GM18868 (cell line): ENCODE measurements at regions not wholly inside any gene's neighbourhood (a gene's known extent, or its start where the extent isn't known, plus 50 kb on each side); places are given as distances from the start of the nearest gene placed in this dataset.

Experiments used
- ATAC-seq: cut with Tn5 transposase; IDR thresholded peaks from one replicate; pipeline ENCODE4 v1.9.1; 2021; ENCODE audit warnings: mild to moderate bottlenecking, moderate library complexity; ENCODE audit not compliant: unreplicated experiment

- no peak for ATAC-seq
Observed at GRCh38 chr2:125837611-125838010, 818.3 kb upstream of the GYPC start.

GRCh38 chr2:125839945-125840344, 816.0 kb upstream of the GYPC start:
- ATAC-seq, result no peak

GRCh38 chr2:125842041-125842440, 813.9 kb upstream of the GYPC start:
- no peak for ATAC-seq

GRCh38 chr2:125850541-125850940, 805.4 kb upstream of the GYPC start:
- no peak for ATAC-seq

GRCh38 chr2:125852364-125852763, 803.6 kb upstream of the GYPC start:
- ATAC-seq, result no peak

GRCh38 chr2:125853626-125854025, 802.3 kb upstream of the GYPC start:
- ATAC-seq, result no peak

GRCh38 chr2:125855204-125855603, 800.8 kb upstream of the GYPC start:
- no peak for ATAC-seq

- no peak for ATAC-seq
Observed at GRCh38 chr2:125857971-125858794, 797.8 kb upstream of the GYPC start.

- ATAC-seq, result no peak
Observed at GRCh38 chr2:125861461-125861860, 794.5 kb upstream of the GYPC start.

GRCh38 chr2:125867908-125868307, 788.0 kb upstream of the GYPC start:
- ATAC-seq, result no peak

GRCh38 chr2:125870264-125870663, 785.7 kb upstream of the GYPC start:
- ATAC-seq, result no peak

- ATAC-seq, result no peak
Observed at GRCh38 chr2:125870746-125871145, 785.2 kb upstream of the GYPC start.

- ATAC-seq, result no peak
Observed at GRCh38 chr2:125874564-125874963, 781.4 kb upstream of the GYPC start.

GRCh38 chr2:125885340-125885739, 770.6 kb upstream of the GYPC start:
- no peak for ATAC-seq

- no peak for ATAC-seq
Observed at GRCh38 chr2:125886153-125886552, 769.8 kb upstream of the GYPC start.

GRCh38 chr2:125901278-125901677, 754.7 kb upstream of the GYPC start:
- no peak for ATAC-seq

GRCh38 chr2:125925891-125926546, 729.9 kb upstream of the GYPC start:
- no peak for ATAC-seq

- ATAC-seq, result peak; percentile 81
Observed at GRCh38 chr2:125935559-125935958, 720.4 kb upstream of the GYPC start.

GRCh38 chr2:125942585-125943424, 713.2 kb upstream of the GYPC start:
- ATAC-seq, result no peak

GRCh38 chr2:125959047-125959446, 696.9 kb upstream of the GYPC start:
- no peak for ATAC-seq

GRCh38 chr2:125961739-125962138, 694.2 kb upstream of the GYPC start:
- ATAC-seq, result no peak

GRCh38 chr2:125979886-125980285, 676.1 kb upstream of the GYPC start:
- ATAC-seq, result no peak
